Heart right ventricle (tissue), 16 donors: ENCODE measurements at regions not wholly inside any gene's neighbourhood (a gene's known extent, or its start where the extent isn't known, plus 50 kb on each side); places are given as distances from the start of the nearest gene placed in this dataset.
"Not testable (repeated sequence)": the region's sequence is repeated elsewhere in the genome, so short reads cannot be mapped to it uniquely, and the experiment has no call there.

ENCODE experiments used
- ATAC-seq, 8 donors: fragments of 200-7000 bp; cut with Tn5 transposase; one replicate each; pipeline ENCODE4 v1.9.1; 2020; ENCODE audit warnings: mild to moderate bottlenecking in 8 of 8, moderate library complexity in 8 of 8, moderate number of reproducible peaks in 1 of 8
- DNase-seq, 2 donors: peaks; one replicate each; pipeline ENCODE4 v3.0.0-alpha.2; 2020
- H3K27ac ChIP-seq, 10 donors: fragments of 200-600 bp; sonication (generic) in 2 of 10; one replicate each; pipeline versions ENCODE4 v1.5.0 to v1.8.0; 2020 to 2022; ENCODE audit warnings: mild to moderate bottlenecking in 3 of 10
- H3K27me3 ChIP-seq, 7 donors: fragments of 200-600 bp; one replicate each; pipeline ENCODE4 v1.8.0; 2021 to 2022; ENCODE audit warnings: mild to moderate bottlenecking in 2 of 7
- H3K36me3 ChIP-seq, 9 donors: fragments of 200-600 bp; sonication (generic) in 1 of 9; one replicate each; pipeline versions ENCODE4 v1.5.0 to v1.8.0; 2020 to 2022; ENCODE audit warnings: mild to moderate bottlenecking in 2 of 9
- H3K4me1 ChIP-seq, 9 donors: fragments of 200-600 bp; sonication (generic) in 1 of 9; one replicate each; pipeline versions ENCODE4 v1.5.0 to v1.8.0; 2020 to 2022; ENCODE audit warnings: mild to moderate bottlenecking in 4 of 9
- H3K4me3 ChIP-seq, 10 donors: fragments of 200-600 bp; sonication (generic) in 2 of 10; one replicate each; pipeline versions ENCODE4 v1.5.0 to v1.8.0; 2020 to 2022; ENCODE audit warnings: mild to moderate bottlenecking in 7 of 10, moderate library complexity in 2 of 10
- H3K9me3 ChIP-seq, 11 donors: fragments of 200-600 bp in 10 of 11; sonication (generic) in 2 of 11; one replicate each; pipeline versions ENCODE4 v1.5.0 to v1.8.0; 2013 to 2022; ENCODE audit warnings: mild to moderate bottlenecking in 2 of 11, control low read depth in 1 of 11, moderate library complexity in 1 of 11
- CTCF ChIP-seq, 9 donors: fragments of 200-600 bp; sonication (generic) in 2 of 9; IDR thresholded peaks; one replicate each; pipeline versions ENCODE4 v1.5.0 to v1.8.0; 2021 to 2022; ENCODE audit warnings: antibody characterized with exemption in 9 of 9, mild to moderate bottlenecking in 5 of 9, moderate library complexity in 1 of 9
- WGBS, 2 donors: extraction: QIAGEN DNeasy Blood & Tissue Kit; methylation state at CpG; one replicate each; pipeline ENCODE4 v1.1.7; 2013; ENCODE audit warnings: inconsistent platforms in 1 of 2; 5-methylcytosine and 5-hydroxymethylcytosine counted together
- intact Hi-C, 10 donors: fragments of 100-400 bp; cut with DNase I; formaldehyde crosslinking; loops; one replicate each; pipeline versions ENCODE4 v1.11.1 to v1.14.2; 2022
- donor health status: Arrhythmogenic right ventricular cardiomyopathy.
- donor health status: ischemic (EF 13 %, LVEDD 7.1; RV severe dilation, severe dysfunction).
- donor health status: healthy with polysubstance abuse.
- donor health status: DM: no; HTN: yes; CAD: no.
- donor health status: DM: no; HTN: no; CAD: no.
- donor health status: ischemic (EF 25% LVEDD 6.9; RV normal size, moderate dysfunction).
- donor health status: ischemic (EF 25% LVEDD 5.7; RV mildly dilated, moderate dysfunction).
- donor health status: healthy.
- donor health status: DM: yes; HTN: yes; CAD: no.
- donor health status: Ischemic cardiomyopathy.
- donor health status: ischemic (EF 35%, LVEDD 5.7; RV mildly dilated, moderate dysfunction).
- donor health status: nonischemic (EF 11% LVEDD 7.7; RV severe dilation, severe dysfunction).
- donor health status: DM: yes; HTN: yes; CAD: no.
- donor health status: PGD.
- donor health status: ischemic (EF 29% LVEDD 5.4; RV normal size, mild dysfunction).
- donor health status: nonischemic (EF 23%, LVEDD 6.1; RV moderate dilation, normal function).

- Histone ChIP-seq H3K4me1 (peaks cover 0 to 12% (median 0%) of the 10 kb centered on the region in 9 donors), H3K27ac (no peak overlapping the region), H3K4me3 (no peak overlapping the region), H3K36me3 (no peaks in the 10 kb centered on the region), H3K9me3 (peaks cover 0 to 2% (median 0%) of the 10 kb centered on the region in 11 donors), H3K27me3 (no peaks in the 10 kb centered on the region)
- intact Hi-C loops: no loop called here
- no peak for TF ChIP-seq CTCF (IDR thresholded peaks at IDR 0.05)
- WGBS, 2 donors: 84 to 87% methylated on average over 9 of the region's 9 CpGs
- DNase-seq (no peak), ATAC-seq (no peak)
These were observed 284.6 kb downstream of the BCAT1 start for GRCh38 chr12:24664161-24664880.

GRCh38 chr12:24661657-24662096, 287.2 kb downstream of the BCAT1 start:
- intact Hi-C loops: no loop called here
- peak in 1 of 8 donors; percentile 83 for ATAC-seq
- Histone ChIP-seq H3K4me3 (no peak overlapping the region), H3K9me3 (no peaks in the 10 kb centered on the region), H3K36me3 (no peaks in the 10 kb centered on the region), H3K4me1 (peaks cover 0 to 12% (median 0%) of the 10 kb centered on the region in 9 donors), H3K27me3 (no peaks in the 10 kb centered on the region), H3K27ac (no peak overlapping the region)
- TF ChIP-seq CTCF (IDR thresholded peaks at IDR 0.05): no peak
- DNase-seq: peak in 1 of 2 donors; percentile 18
- WGBS, 2 donors: 65 to 67% methylated on average over 5 of the region's 5 CpGs

GRCh38 chr12:24659016-24659415, 289.9 kb downstream of the BCAT1 start:
- no peak for DNase-seq
- intact Hi-C loops: no loop called here
- ATAC-seq: no peak
- Histone ChIP-seq H3K36me3 (no peaks in the 10 kb centered on the region), H3K4me1 (peaks cover 0 to 12% (median 0%) of the 10 kb centered on the region in 9 donors), H3K27ac (no peak overlapping the region), H3K9me3 (peaks cover 0 to 10% (median 0%) of the 10 kb centered on the region in 11 donors), H3K27me3 (no peaks in the 10 kb centered on the region), H3K4me3 (no peak overlapping the region)
- 90 to 92% methylated on average over 1 of the region's 1 CpG for WGBS, 2 donors
- no peak for TF ChIP-seq CTCF (IDR thresholded peaks at IDR 0.05)

- ATAC-seq, H3K27ac ChIP-seq, H3K4me1 ChIP-seq, DNase-seq, H3K4me3 ChIP-seq, H3K36me3 ChIP-seq, H3K27me3 ChIP-seq, intact Hi-C loops: not testable (repeated sequence)
- 83 to 86% methylated on average over 4 of the region's 4 CpGs for WGBS, 2 donors
- H3K9me3 ChIP-seq: peaks cover 0 to 14% (median 0%) of the 10 kb centered on the region in 11 donors
These were observed 294.6 kb downstream of the BCAT1 start for GRCh38 chr12:24654344-24654743.

GRCh38 chr12:24649634-24650033, 299.3 kb downstream of the BCAT1 start:
- WGBS, 2 donors: 69 to 81% methylated on average over 4 of the region's 4 CpGs
- DNase-seq (no peak), ATAC-seq (no peak)
- Histone ChIP-seq H3K9me3 (peaks cover 0 to 9% (median 0%) of the 10 kb centered on the region in 11 donors), H3K4me3 (no peak overlapping the region), H3K27me3 (no peaks in the 10 kb centered on the region), H3K36me3 (no peaks in the 10 kb centered on the region), H3K4me1 (no peaks in the 10 kb centered on the region), H3K27ac (no peak overlapping the region)
- no peak for TF ChIP-seq CTCF (IDR thresholded peaks at IDR 0.05)
- intact Hi-C loops: no loop called here
